NCI-H146 treated with DMSO at 0.1 percent for 48 hours (cell line): ENCODE measurements at regions not wholly inside any gene's neighbourhood (a gene's known extent, or its start where the extent isn't known, plus 50 kb on each side); places are given as distances from the start of the nearest gene placed in this dataset.
"Not testable (repeated sequence)": the region's sequence is repeated elsewhere in the genome, so short reads cannot be mapped to it uniquely, and the experiment has no call there.

Experiments
- DNase-seq: peaks from one replicate; lab custom pipeline; 2025; ENCODE audit not compliant: unreplicated experiment; lab: John Stamatoyannopoulos, UW

DNA sequence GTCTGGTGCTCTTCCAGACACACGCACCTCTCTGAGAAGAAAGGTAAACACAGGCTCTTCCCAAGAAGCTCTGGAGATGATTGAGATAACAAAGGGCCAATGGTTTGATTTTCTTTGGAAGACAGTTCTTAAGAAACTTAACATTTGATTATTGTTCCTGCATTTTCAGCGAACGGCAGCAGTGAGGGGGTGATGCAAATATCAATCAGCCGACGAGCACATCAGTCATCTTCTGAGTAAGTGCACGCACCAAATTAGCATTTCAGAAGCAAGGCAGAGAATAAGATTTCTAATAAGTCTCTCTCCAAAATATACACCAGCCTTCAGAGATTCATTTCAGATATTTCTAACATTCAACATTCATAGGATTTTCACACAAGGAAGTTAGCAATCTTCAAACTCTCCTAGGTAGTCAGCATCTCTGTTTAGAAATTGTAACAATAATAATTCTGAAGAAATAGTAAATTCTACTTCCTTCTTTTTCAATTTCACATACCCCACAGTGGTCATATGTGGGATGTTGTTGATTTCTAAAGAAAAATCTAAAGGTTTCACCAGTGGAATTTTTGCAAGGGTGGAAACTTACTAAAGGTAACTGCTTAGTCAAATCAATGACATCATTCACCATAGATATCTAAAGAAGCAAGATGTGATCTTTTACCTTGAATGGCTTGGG is 250.3 kb downstream of the SEC61B start:
- no peak for DNase-seq

DNA sequence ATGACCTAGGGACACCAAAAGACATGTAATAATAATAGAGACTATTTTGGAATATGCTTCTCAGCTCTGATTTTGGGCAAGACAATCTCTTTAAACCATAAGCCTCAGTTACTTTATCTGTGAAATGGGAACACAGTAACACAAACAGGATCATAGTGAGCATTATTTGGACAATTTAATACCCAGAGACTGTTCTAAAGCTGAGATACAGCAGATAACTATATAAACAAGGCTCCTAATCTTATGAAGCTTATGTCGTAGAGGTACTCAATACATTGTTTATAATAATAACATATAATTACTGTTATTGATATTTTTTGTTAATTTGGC is 250.8 kb downstream of the SEC61B start:
- no peak for DNase-seq

DNA sequence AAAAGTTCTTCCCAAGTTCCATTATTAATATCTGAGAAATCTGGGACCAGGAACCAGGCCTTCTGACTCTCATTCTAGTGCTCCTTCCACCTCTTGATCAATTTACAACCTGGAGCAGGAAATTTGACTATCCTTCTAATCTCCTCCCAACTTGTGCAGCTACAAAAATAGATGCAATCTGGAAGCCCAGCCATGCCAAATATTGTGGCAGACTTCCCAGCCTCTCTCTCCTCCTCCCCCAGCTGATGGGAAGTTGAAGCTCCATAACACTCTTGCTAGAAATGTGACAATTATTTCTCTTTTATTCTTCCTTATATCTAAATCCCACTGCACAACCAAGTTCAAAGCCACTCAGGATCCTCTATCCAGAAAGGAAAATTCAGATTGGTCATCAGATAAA is 252.1 kb downstream of the SEC61B start:
- no peak for DNase-seq

DNA sequence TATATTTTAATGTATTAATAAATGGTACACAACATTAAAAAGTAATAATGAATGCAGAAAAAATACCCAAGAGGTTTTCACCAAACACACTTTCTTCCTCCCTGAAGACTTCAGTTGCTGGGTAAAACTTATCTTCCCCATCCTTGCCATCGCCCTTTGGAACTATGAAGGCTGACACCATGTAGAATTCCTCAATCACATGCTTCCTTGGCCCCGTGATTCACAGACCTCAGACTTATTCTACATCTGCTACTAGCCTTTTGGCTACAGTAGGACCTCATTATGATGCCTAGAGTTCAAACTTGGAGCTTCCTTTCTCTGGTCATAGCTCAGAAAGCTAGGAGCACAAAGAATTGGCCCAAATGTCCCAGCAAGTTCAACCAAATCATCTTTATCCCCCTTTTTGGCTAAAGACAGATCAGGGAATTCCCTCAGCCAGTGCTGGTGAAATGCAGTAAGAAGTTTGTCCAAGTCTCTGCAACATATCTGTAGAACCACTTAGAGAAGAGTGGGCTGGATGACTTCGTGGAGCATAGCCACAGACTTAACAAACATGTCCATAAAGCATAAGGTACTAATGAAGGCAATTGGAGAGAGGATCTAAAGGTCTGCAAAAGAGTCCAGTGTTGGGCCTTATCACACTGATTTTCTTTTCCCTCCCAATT is 253.5 kb downstream of the SEC61B start:
- no peak for DNase-seq

DNA sequence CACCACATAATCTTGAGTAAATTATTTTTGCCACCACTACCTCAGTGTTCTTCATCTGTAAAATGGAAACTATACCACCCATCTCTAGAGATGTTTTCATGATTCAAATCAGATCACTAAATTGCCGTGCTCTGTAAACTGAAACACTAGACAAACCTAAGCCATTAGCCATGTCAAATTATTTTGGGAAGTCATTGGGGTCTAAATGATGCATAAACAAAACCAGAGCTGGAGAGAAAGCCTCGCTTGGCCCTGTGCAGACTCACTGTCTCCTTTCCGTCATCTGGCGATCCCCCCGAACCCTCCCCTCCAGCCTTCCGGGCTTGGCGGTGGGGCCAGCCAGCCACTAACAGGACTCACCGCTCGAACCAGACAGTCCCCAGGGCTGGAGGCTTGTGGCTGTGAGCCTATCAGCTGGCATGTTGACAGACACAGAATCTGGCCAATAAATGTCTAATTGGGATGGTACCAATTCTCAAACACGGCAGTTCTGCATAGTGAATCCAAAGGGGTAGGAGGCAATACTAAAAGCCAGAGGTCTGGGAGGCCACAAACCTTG is 256.5 kb downstream of the SEC61B start:
- DNase-seq: no peak

DNA sequence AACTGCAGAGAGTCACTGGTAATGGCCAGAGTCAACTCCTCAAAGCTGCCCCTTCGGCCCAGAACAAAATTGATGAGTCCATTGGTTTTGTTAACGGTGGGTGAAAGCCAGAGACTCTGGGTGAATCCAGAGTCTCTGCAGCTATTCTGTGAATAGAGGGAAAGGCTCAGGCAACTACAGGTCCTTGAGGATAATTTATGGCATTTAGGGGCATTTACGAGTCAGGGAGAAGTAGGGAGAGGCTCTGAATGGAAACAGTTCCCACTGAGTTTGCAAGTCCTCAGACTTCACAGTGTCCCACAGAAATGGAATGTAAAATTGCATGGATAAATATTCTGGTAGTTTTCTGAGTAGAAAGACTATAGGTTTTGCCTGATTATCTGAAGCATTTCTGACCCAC is 257.8 kb downstream of the SEC61B start:
- no peak for DNase-seq

DNA sequence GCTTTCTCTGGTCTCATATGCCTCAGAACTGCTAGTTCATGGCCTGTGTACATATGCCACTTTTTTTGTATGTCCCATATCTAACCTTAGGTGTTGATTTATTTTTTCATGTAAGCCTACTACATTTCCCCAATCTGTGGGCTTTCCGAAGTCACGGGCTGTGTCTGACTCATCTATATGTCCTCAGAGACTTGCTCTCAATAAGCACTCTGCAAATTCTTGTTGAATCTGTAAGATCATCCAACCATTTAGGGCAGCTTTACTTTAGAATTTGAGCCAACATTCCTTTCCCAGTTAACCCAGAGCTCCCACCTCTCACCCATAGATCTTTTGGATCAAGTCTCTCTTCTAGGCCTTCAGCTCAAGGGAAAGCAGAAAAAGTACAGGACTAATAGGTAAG is 263.4 kb downstream of the SEC61B start:
- no peak for DNase-seq

DNA sequence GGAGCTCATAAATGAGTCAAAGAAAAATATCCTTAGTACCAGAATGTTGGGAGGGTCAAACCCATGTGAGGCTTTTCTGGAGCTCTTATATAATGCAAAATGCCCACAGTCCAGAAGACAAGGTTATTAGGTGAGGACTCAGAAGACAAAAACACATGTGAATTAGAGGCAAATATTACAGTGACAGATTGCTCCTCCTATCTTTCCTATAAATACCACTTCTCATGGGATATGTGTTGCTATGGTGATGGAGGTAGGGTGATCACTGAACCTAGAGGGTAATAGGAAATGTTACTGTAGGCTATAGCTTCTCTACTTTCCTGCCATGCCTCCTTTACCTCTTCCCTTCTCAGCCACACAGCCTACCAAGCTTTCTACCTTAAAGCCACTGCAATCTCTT is 264.6 kb downstream of the SEC61B start:
- DNase-seq: no peak

DNA sequence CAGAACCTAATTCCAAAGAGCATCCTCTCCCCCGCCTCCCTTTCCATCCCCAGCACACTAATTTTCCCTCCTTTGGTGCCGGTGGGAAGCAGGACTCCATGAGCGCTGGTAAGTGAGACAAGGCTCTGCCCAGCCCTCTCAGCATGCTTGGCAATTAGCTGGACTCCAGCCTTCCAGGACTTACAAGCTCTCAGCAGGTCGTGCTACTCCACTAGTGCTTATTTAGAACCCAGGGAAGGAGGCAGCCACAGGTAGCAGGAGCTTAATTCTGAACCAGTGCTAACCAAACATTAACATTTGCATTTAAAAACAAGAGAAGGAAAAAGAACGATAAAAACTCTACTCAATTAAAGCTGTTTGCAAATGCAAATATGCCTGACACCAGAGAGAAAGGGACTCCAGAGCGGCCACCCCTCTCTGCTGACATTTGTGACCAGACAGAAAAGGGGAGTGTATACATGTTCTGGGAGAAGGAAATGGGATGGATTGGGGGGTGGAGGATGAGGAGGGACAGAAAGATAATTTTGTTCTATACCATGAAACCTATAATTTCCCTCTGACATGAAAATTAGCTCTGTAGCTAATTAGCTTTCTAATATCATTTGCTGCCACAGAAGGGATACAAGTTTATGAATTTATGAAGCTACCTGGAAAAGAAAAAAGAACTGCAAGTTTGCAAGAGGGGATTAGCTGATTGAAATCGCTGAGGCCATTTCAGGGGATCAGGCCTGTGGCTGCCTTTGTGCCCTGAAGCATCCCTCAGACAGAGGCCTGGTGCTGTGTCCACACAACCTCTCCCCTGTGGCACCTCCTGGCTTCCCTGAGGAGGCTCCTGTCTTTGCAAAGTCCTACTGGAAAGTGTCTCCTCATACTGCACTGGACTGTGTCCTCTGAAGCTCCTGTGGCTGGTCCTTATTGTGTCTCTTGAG is 266.3 kb downstream of the SEC61B start:
- DNase-seq: peak; percentile 12

DNA sequence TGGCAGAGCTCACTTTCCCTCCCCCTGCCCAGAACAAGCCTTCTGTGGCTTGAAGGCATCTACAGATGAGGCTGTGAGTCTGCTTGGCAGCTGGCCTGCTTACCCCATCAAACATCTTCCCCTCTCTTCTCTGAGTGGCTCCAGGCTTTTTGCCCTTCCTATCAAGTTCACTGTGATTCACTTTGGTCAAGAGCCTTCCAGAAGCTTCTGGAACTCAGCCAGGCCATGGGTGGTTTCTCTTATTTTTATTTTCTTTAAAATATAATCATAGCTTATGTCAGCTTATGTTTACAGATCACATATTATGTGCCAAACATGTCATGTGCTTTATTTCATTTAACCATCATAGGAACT is 267.0 kb downstream of the SEC61B start:
- no peak for DNase-seq

DNA sequence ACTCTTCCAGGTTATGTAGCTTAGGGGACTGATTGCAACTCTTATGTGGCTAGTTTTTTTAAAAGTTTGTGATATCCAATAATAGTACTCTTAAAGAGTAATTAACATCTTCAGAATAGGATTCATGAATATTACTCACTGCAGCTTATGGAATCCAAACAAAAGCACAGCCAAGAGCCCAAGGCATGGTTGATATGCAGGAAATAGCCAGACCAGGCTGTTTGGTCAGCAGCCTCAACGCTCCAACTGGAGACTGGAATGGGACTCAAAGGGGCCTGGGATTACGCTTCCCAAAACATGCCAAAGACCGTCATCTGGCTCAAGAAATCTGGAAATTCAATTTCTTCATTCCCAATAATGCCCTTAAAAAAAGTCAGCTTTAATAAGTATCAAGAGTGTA is 268.6 kb downstream of the SEC61B start:
- DNase-seq: no peak

DNA sequence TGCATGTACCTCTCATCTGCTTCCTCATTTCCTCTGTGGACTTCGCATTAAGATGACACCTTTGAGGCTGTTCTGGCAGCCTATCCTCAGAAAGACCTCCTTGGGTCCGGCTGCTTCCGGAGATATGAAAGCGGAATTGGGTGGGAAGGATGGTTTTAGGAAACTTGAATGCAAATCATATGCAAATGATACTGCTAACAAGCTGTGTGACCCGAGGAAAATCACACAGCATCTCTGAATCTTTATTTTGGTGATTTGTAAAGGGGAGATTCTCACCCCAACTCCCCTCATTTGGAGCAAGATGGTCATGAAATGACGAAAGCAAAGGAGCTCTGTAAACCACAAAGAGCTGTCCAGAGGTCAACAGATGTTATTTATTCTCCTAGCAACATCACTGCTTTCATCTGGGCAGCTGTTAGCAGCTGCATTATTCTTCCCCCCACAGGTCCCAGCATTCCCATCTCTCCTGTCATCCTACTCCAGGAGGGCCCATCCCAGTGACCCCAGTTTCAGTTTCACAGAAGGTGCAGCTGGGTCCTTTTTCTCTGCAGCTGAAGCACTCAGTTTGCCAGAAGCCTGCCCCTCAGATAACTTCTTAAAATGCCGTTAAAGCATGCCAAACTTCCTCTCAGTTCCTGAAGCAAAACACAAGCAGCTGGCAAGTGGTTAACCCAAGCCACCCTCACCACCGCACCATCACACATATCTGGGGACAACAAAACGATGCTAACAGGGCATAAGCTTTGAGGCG is 269.5 kb downstream of the SEC61B start:
- DNase-seq: no peak

DNA sequence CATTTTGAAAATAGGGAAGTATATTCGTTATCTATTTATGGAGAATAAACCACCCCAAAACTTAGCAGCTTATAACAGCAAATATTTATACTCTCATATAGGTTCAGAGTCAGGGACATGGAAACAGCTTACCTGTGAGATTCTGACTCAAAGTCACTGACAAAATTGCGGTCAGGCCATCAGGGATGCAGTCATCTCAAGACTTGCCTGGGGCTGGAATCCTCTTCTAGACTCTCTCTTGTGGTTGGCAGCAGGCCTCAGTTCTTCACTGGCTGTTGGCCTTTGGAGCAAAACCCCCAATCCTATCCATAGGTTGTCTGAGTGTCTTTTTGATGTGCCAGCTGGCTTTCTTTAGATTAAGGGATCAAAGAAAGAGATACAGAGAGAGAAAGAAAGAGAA is 275.6 kb downstream of the SEC61B start:
- DNase-seq: no peak

DNA sequence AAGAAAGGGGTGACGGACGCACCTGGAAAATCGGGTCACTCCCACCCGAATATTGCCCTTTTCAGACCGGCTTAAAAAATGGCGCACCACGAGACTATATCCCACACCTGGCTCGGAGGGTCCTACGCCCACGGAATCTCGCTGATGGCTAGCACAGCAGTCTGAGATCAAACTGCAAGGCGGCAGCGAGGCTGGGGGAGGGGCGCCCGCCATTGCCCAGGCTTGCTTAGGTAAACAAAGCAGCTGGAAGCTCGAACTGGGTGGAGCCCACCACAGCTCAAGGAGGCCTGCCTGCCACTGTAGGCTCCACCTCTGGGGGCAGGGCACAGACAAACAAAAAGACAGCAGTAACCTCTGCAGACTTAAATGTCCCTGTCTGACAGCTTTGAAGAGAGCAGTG is 276.9 kb downstream of the SEC61B start:
- not testable (repeated sequence) for DNase-seq

DNA sequence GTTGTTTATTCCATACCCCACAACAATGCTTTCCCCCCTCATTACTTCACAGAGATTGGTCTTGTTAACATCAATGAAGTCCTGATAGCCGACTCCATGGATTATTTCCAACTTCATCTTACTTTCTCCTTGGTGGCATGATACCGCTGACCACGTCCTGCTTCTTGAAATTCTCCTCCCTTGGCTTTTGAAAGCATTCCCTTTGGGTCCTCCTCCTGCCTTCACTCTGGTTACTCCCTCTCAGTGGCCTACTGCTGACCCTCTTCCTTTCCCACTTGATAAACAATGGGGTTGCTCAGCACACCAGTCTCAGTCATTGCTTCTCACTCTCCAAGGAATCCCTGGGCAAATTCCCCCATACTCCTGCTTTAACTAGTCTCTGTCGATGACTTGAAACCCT is 283.9 kb downstream of the SEC61B start:
- DNase-seq: no peak

DNA sequence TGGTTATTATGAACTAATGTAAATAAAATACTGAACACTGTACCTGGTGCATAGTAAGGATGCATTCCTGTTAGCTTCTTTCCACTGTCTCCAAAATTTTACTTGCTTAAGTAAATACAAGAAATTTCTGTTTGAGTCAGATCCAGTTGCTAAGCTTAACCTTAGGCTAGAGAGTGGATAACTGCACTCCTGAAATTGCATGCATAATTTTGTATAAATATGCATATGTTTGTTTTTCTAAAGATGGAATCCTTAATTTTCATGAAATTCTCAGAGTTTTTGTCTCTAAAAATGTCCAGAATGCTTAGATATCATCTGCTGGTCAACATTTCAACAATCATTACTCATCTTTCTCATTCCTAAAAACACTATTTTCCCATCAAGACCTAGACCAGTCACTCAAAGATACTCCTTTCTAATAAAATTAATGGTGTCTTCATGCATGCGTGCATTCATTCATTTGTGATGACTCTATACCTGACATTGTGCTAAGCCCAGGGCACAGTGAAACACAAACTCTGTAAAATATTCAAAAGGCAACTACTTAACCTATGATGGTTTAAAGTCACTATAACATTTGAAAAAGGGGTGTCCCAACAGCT is 284.8 kb downstream of the SEC61B start:
- no peak for DNase-seq

DNA sequence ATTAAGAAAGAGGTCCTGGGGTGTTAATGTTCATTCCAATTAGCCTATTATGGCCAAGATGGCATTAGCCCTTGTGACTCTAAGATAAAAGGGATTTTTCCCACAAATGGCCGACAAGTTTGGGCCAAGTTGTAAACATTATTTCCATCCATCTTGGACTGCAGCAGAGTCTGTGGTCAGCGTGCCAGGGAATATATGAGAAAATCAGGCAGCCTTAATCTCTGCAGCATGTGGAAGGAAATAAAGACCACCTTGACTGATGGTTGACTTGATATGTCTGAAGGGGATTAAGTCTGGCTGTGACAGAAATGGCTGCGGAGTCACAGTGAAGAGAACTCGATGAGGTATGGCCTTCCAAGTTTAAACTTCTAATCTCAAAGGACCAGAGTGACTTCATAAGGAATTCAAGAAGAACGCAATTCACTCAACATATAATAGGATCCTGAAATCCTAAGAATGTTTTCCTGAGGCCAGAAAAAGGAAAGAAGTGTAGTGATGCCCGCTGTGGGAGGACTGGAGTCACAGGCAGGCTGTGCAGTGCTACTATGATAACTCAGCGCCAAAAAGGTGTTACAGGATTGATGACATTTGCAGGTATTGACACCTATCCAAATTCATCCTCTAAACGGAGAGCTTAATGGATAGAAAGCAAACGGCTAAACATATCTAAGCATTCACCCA is 287.1 kb downstream of the SEC61B start:
- no peak for DNase-seq

DNA sequence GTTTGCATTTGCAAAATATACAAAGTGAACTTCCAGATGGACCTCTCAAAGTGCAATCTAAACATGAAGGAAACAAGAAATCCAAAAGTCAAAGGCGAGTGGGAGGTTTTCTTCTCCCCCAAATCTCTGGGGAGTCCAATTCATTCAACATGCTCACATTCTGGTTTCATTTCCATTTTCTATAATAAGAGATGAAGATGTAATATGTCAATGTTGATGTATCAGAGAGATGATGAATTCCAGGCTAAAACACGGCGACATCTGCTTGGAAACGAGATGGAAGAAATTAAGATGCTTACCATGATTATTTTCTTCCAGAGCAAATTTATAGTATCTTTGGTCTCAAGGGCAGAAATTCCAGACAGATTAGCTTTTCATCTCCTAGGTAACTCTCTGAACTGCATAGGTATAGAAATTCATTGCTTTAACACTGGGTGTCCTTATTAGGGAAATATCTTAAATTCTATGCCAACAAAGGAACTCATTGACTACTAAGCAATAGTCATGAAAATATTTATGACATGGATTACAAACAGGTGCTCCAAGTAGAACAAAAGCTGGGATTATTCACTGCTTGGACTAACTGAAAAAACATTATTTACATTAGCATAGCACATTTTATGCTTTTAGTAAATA is 287.9 kb downstream of the SEC61B start:
- DNase-seq: no peak

DNA sequence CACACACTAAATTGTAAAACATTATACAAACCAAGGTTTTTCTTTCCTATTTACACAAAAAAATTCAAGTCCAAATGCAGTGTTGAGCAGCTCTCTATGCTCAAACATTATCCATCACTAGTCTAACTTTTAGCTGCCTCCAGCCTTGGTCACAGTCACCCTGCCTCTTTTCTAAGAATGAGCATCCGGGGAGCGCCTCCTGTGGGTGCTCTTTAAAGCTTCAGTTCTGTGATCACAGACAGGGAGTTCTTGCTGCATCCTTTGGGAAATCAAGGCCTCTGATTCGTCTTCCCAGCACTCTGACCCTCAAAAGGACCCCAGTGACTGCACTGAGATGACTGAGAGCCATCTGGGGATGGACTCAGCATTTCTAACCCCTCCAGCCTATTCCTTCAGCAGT is 289.6 kb downstream of the SEC61B start:
- no peak for DNase-seq
